Nephron progenitor cell (in vitro differentiated cells): ENCODE measurements at regions not wholly inside any gene's neighbourhood (a gene's known extent, or its start where the extent isn't known, plus 50 kb on each side); places are given as distances from the start of the nearest gene placed in this dataset.
"Not testable (repeated sequence)": the region's sequence is repeated elsewhere in the genome, so short reads cannot be mapped to it uniquely, and the experiment has no call there.

Experiments
- DNase-seq: peaks from one replicate; pipeline ENCODE4 v3.0.0; 2021
- H3K27ac Mint-ChIP-seq: 2 replicates; pipeline ENCODE4 v1.8.0; 2021; ENCODE audit warnings: mild to moderate bottlenecking, moderate library complexity, mixed read lengths
- H3K27me3 Mint-ChIP-seq: 2 replicates; pipeline ENCODE4 v1.8.0; 2021; ENCODE audit warnings: mild to moderate bottlenecking, low read depth, mixed read lengths; ENCODE audit not compliant: poor library complexity
- H3K36me3 Mint-ChIP-seq: 2 replicates; pipeline ENCODE4 v1.8.0; 2021; ENCODE audit warnings: low read depth, mixed read lengths
- H3K4me1 Mint-ChIP-seq: 2 replicates; pipeline ENCODE4 v1.8.0; 2021; ENCODE audit warnings: mixed read lengths
- H3K4me3 Mint-ChIP-seq: 2 replicates; pipeline ENCODE4 v1.8.0; 2021; ENCODE audit warnings: mild to moderate bottlenecking, moderate library complexity, mixed read lengths
- H3K9me3 Mint-ChIP-seq: 2 replicates; pipeline ENCODE4 v1.8.0; 2021; ENCODE audit warnings: mild to moderate bottlenecking, moderate library complexity, mixed read lengths

- H3K36me3 Mint-ChIP-seq, result peaks cover 23% of the 10 kb centered on the region
- H3K27ac Mint-ChIP-seq, result peak overlapping the region; percentile 100
- H3K4me3 Mint-ChIP-seq, result peak overlapping the region; percentile 94
- not testable (repeated sequence) for H3K27me3 Mint-ChIP-seq, H3K9me3 Mint-ChIP-seq
- H3K4me1 Mint-ChIP-seq, result peaks cover 54% of the 10 kb centered on the region
- peak; percentile 99 for DNase-seq
Observed at GRCh38 chr3:75434913-75435793, 229.0 kb upstream of the FRG2C start.

DNA sequence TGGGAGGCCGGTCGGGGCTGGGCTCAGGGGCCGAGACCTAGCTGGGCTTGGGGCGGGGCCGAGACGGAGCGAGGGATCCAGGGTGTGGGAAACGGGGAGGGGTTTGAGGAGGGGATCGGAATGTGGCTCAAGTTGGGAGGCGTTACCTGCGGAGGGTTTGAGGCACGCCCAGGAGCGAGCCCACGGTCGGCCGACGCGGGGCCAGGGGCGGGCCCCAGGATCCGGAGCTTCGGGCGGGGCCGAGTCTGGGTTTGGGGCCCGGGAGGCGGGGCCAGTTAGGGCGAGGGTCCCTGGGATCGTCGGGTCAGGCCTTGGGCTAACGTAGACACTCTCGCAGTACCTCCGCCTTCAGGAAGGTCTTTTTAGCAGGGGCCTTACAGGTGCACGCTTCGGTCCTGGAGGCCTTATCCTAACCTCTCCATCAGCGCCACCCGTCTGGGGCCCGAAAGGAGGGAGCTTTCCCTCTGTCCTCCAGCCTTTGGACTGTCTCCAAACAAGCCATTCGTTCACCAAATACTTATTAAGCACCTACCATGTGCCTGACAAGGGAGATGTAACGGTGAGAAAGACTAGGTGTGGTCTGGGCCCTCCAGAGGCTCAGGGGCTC, 228.2 kb upstream of the FRG2C start:
- not testable (repeated sequence) for H3K27me3 Mint-ChIP-seq, H3K9me3 Mint-ChIP-seq, DNase-seq
- peaks cover 18% of the 10 kb centered on the region for H3K36me3 Mint-ChIP-seq
- peak overlapping the region; percentile 84 for H3K27ac Mint-ChIP-seq
- peak overlapping the region; percentile 94 for H3K4me3 Mint-ChIP-seq
- H3K4me1 Mint-ChIP-seq, result peaks cover 48% of the 10 kb centered on the region

DNA sequence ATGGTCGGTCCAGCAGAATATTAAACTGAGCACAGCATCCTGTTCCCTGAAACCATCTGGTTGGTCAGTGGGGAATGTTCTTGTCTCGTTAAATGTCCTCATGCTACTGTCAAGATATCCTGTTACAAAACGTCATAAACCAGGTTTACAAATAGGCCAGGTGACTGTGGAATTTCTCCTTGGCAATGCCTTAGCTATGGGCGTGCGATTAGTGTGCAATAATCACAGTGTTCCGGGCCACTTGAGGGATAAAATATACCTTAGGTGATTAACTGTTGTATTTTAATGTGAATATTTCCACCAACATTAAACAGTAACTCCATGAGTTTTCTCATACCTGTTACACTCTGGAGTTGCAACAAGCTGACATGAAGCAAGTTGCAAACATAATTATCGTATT, 223.1 kb upstream of the FRG2C start:
- H3K4me3 Mint-ChIP-seq, H3K27me3 Mint-ChIP-seq, H3K9me3 Mint-ChIP-seq, H3K27ac Mint-ChIP-seq, H3K36me3 Mint-ChIP-seq, DNase-seq: not testable (repeated sequence)
- H3K4me1 Mint-ChIP-seq, result peaks cover 11% of the 10 kb centered on the region

DNA sequence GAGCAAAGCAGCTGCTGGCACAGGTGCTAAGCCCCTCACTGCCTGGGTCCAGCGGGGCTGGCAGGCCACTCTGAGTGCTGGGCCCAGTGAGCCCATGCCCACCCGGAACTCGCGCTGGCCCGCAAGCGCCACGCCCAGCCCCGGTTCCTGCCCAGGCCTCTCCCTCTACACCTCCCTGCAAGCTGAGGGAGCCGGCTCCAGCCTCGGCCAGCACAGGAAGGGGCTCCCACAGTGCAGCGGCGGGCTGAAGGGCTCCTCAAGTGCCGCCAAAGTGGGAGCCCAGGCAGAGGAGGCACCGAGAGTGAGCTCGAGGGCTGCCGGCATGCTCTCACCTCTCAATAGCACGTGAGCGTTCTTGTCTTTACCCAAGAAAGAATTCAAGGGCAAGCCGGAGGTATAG, 219.5 kb upstream of the FRG2C start:
- not testable (repeated sequence) for H3K27ac Mint-ChIP-seq, H3K9me3 Mint-ChIP-seq, H3K27me3 Mint-ChIP-seq, H3K4me3 Mint-ChIP-seq, DNase-seq, H3K4me1 Mint-ChIP-seq, H3K36me3 Mint-ChIP-seq

DNA sequence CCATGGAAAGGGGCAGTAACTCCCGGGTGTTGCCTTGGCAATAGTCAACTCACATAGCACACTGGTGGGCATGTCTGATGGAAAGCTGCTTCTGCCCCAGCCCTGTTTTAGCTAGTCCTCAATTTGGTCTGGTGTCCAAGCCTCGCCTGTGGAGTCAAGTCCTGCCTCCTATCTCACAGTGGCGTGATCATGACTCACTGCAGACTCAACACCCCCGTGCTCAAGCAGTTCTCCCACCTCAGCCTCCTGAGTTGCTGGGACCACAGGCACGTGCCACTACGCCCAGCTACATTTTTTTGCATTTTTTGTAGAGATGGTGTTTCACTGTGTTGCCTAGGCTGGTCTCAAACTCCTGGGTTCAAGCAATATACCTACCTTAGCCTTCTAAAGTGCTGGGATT, 218.9 kb upstream of the FRG2C start:
- H3K27me3 Mint-ChIP-seq, H3K36me3 Mint-ChIP-seq, DNase-seq, H3K9me3 Mint-ChIP-seq, H3K27ac Mint-ChIP-seq, H3K4me1 Mint-ChIP-seq, H3K4me3 Mint-ChIP-seq: not testable (repeated sequence)

DNA sequence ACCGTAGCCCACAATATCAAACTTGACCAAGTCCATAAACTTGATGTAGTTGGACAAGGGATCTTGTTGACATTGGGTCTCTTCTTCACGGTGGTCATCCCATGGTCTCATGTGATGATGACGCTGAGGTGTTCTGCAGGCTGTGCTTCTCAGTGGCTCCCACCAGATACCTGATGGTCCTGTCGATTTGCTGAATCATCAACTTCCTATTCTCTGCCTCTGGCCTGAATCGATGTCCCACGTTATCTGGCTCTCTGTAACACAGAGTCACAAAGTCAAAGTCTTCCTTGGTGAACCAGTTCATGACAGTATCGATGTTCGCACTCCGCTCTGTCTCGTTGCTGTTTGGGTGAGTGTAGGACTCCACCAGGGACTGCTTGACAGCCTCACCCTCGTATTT, 217.2 kb upstream of the FRG2C start:
- H3K4me3 Mint-ChIP-seq, H3K9me3 Mint-ChIP-seq, DNase-seq, H3K27ac Mint-ChIP-seq, H3K27me3 Mint-ChIP-seq, H3K4me1 Mint-ChIP-seq: not testable (repeated sequence)
- H3K36me3 Mint-ChIP-seq, result peaks cover 11% of the 10 kb centered on the region

DNA sequence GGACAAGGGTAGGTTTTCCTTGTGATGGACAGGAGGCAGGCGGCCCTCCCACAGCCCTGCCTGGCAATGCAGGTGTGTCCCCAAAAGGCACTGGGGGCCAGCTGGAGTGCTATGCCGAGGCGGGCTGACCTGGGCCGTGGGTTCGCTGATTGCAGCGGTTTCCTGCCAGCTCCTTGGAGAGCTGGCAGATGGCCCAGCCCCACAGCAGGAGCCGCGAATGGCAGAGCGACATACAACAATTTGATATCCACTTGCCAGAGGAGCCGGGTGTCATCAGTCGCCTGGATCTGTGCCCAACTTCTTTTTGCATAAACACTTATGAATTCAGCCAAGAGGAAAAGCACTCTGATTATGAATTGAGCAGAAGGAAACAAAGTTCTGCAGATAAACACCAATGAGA, 210.8 kb upstream of the FRG2C start:
- not testable (repeated sequence) for H3K27me3 Mint-ChIP-seq, H3K27ac Mint-ChIP-seq, DNase-seq, H3K4me3 Mint-ChIP-seq
- Mint-ChIP-seq H3K4me1 (peaks cover 13% of the 10 kb centered on the region), H3K36me3 (peaks cover 18% of the 10 kb centered on the region), H3K9me3 (peaks cover 23% of the 10 kb centered on the region)

GRCh38 chr3:75453839-75454238, 210.3 kb upstream of the FRG2C start:
- not testable (repeated sequence) for H3K27me3 Mint-ChIP-seq, H3K4me3 Mint-ChIP-seq, H3K27ac Mint-ChIP-seq, DNase-seq
- peaks cover 23% of the 10 kb centered on the region for H3K9me3 Mint-ChIP-seq
- peaks cover 13% of the 10 kb centered on the region for H3K4me1 Mint-ChIP-seq
- H3K36me3 Mint-ChIP-seq, result peaks cover 18% of the 10 kb centered on the region

DNA sequence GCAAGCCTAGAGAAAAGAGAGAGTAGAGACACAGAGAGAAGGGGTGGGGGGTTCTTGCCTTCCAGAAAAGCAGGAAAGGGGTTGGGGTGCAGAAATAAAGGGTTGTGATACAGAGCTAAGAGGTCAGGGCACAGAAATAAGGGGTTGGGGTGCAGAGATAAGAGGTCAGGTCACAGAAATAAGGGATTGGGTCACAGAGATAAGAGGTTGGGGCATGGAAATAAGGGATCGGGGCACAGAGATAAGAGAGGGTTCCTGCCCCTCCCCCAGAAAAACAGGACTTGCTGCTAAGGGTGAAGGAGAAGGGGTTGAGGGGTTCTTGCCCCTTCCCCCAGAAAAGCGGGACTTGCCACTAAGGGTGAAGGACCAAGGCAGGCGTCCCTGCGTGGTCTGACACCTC, 189.6 kb upstream of the FRG2C start:
- not testable (repeated sequence) for H3K27me3 Mint-ChIP-seq, H3K27ac Mint-ChIP-seq, H3K4me3 Mint-ChIP-seq, DNase-seq, H3K4me1 Mint-ChIP-seq
- peaks cover 36% of the 10 kb centered on the region for H3K9me3 Mint-ChIP-seq
- H3K36me3 Mint-ChIP-seq, result peaks cover 17% of the 10 kb centered on the region

DNA sequence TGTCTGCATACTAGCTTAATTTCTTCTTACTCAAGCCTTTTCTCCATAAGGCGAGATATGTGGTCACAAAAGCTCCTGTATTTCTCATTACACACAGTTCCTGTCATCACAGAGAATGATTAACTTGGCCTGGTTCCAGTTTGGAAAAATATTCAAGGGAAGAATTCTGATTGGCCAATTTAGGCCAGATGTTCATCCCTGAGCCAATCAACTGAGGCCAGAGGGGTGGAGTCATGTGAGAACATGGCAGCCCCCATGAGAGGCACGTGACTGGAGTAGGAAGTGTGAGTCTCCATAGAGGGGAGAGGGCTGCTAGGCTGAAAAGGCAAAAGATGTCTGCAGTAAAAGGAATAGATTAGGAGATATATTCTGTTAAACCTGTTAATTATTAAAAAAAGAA, 167.5 kb upstream of the FRG2C start:
- H3K4me1 Mint-ChIP-seq, result peaks cover 19% of the 10 kb centered on the region
- not testable (repeated sequence) for H3K4me3 Mint-ChIP-seq, H3K27ac Mint-ChIP-seq, H3K27me3 Mint-ChIP-seq, DNase-seq, H3K36me3 Mint-ChIP-seq, H3K9me3 Mint-ChIP-seq

- not testable (repeated sequence) for DNase-seq, H3K27ac Mint-ChIP-seq, H3K36me3 Mint-ChIP-seq, H3K27me3 Mint-ChIP-seq, H3K4me3 Mint-ChIP-seq, H3K9me3 Mint-ChIP-seq
- H3K4me1 Mint-ChIP-seq, result peaks cover 56% of the 10 kb centered on the region
Observed at GRCh38 chr3:75500357-75500756, 163.8 kb upstream of the FRG2C start.

GRCh38 chr3:75502171-75502570, 162.0 kb upstream of the FRG2C start:
- H3K27ac Mint-ChIP-seq, result peak overlapping the region; percentile 99
- DNase-seq, H3K36me3 Mint-ChIP-seq, H3K27me3 Mint-ChIP-seq, H3K9me3 Mint-ChIP-seq: not testable (repeated sequence)
- peaks cover 63% of the 10 kb centered on the region for H3K4me1 Mint-ChIP-seq
- H3K4me3 Mint-ChIP-seq, result peak overlapping the region; percentile 70
